Endodermal cell (in vitro differentiated cells): ENCODE measurements at regions not wholly inside any gene's neighbourhood (a gene's known extent, or its start where the extent isn't known, plus 50 kb on each side); places are given as distances from the start of the nearest gene placed in this dataset.

Experiments used
- DNase-seq: peaks from one replicate; pipeline ENCODE4 v3.0.0-alpha.2; 2017
- H3K27ac ChIP-seq: 2 replicates; pipeline ENCODE4 v1.5.1; 2013; ENCODE audit warnings: mild to moderate bottlenecking, low read depth, low read length, moderate library complexity
- H3K27me3 ChIP-seq: 2 replicates; pipeline ENCODE4 v1.6.1; 2013; ENCODE audit warnings: mild to moderate bottlenecking, low read length, moderate library complexity; ENCODE audit not compliant: insufficient read depth, control insufficient read depth, poor library complexity, severe bottlenecking
- H3K36me3 ChIP-seq: 2 replicates; pipeline ENCODE4 v1.7.0; 2013; ENCODE audit warnings: mild to moderate bottlenecking, low read length, moderate library complexity; ENCODE audit not compliant: control insufficient read depth, insufficient read depth
- H3K4me1 ChIP-seq: one replicate; pipeline ENCODE4 v1.7.0; 2013; ENCODE audit warnings: low read length; ENCODE audit not compliant: control insufficient read depth, insufficient read depth
- H3K4me3 ChIP-seq: 2 replicates; pipeline ENCODE4 v1.5.1; 2013; ENCODE audit warnings: mild to moderate bottlenecking, low read length, moderate library complexity
- H3K9ac ChIP-seq: 2 replicates; pipeline ENCODE4 v1.6.1; 2013; ENCODE audit warnings: mild to moderate bottlenecking, low read length, moderate library complexity; ENCODE audit not compliant: poor library complexity, severe bottlenecking; ENCODE audit errors: extremely low read depth
- H3K9me3 ChIP-seq: 2 replicates; pipeline ENCODE4 v1.6.1; 2013; ENCODE audit warnings: mild to moderate bottlenecking, low read length, moderate library complexity; ENCODE audit not compliant: control insufficient read depth
- H3K27ac Mint-ChIP-seq: 2 replicates; pipeline ENCODE4 v1.8.0; 2020; ENCODE audit warnings: mixed read lengths
- H3K27me3 Mint-ChIP-seq: 2 replicates; pipeline ENCODE4 v1.8.0; 2021; ENCODE audit warnings: mild to moderate bottlenecking, mixed read lengths; ENCODE audit not compliant: insufficient read depth
- H3K36me3 Mint-ChIP-seq: 2 replicates; pipeline ENCODE4 v1.8.0; 2020; ENCODE audit warnings: low read depth, mixed read lengths
- H3K4me1 Mint-ChIP-seq: 2 replicates; pipeline ENCODE4 v1.8.0; 2020; ENCODE audit warnings: mixed read lengths
- H3K4me3 Mint-ChIP-seq: 2 replicates; pipeline ENCODE4 v1.8.0; 2020; ENCODE audit warnings: mild to moderate bottlenecking, moderate library complexity, mixed read lengths
- H3K9me3 Mint-ChIP-seq: 2 replicates; pipeline ENCODE4 v1.8.0; 2020; ENCODE audit warnings: mild to moderate bottlenecking, mixed read lengths
- WGBS, 2 experiments: methylation state at CpG; one replicate each; pipeline versions ENCODE4 v1.1.5 to v1.1.7; 2013; ENCODE audit warnings: missing lambda C conversion rate in 2 of 2, mixed read lengths in 1 of 2; ENCODE audit not compliant: insufficient coverage in 1 of 2, insufficient read length in 1 of 2; 5-methylcytosine and 5-hydroxymethylcytosine counted together
- TF ChIP-seq, protein P1 (sequence below): fragments of 200-600 bp; sonication (generic); conservative IDR thresholded peaks from 2 replicates; pipeline ENCODE4 v1.5.0; 2021; ENCODE audit warnings: antibody characterized with exemption, mild to moderate bottlenecking

DNA sequence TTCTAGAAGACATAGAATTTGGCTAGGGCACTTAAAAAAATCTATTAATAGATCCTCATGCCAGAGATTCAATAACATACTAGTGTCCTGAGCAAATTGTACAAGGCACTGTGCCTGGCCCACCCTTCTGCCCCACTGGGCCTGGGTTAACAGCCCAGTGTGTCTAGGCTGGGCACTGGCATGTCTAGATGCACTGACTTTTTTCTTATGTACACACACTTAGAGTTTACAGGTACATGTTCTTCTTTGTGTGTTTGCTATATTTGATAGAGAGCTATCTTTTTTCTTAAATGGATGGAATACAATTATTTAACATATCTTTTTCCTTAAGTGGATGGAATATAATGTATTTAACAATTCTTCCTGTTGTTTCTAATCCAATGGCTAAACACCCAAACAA lies 241.5 kb downstream of the AUH start:
- DNase-seq, result no peak
- H3K36me3 Mint-ChIP-seq, result peaks cover 2% of the 10 kb centered on the region
- H3K4me1 Mint-ChIP-seq, result peaks cover 17% of the 10 kb centered on the region
- Histone ChIP-seq H3K27me3 (no peaks in the 10 kb centered on the region), H3K36me3 (no peaks in the 10 kb centered on the region), H3K9ac (no peak overlapping the region), H3K4me3 (no peak overlapping the region), H3K9me3 (peaks cover 5% of the 10 kb centered on the region), H3K27ac (no peak overlapping the region), H3K4me1 (no peaks in the 10 kb centered on the region)
- peaks cover 30% of the 10 kb centered on the region for H3K27me3 Mint-ChIP-seq
- H3K27ac Mint-ChIP-seq, result no peak overlapping the region
- H3K4me3 Mint-ChIP-seq, result no peak overlapping the region
- TF ChIP-seq, protein P1, sequence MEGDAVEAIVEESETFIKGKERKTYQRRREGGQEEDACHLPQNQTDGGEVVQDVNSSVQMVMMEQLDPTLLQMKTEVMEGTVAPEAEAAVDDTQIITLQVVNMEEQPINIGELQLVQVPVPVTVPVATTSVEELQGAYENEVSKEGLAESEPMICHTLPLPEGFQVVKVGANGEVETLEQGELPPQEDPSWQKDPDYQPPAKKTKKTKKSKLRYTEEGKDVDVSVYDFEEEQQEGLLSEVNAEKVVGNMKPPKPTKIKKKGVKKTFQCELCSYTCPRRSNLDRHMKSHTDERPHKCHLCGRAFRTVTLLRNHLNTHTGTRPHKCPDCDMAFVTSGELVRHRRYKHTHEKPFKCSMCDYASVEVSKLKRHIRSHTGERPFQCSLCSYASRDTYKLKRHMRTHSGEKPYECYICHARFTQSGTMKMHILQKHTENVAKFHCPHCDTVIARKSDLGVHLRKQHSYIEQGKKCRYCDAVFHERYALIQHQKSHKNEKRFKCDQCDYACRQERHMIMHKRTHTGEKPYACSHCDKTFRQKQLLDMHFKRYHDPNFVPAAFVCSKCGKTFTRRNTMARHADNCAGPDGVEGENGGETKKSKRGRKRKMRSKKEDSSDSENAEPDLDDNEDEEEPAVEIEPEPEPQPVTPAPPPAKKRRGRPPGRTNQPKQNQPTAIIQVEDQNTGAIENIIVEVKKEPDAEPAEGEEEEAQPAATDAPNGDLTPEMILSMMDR, result no peak
- H3K9me3 Mint-ChIP-seq, result peaks cover 34% of the 10 kb centered on the region

DNA sequence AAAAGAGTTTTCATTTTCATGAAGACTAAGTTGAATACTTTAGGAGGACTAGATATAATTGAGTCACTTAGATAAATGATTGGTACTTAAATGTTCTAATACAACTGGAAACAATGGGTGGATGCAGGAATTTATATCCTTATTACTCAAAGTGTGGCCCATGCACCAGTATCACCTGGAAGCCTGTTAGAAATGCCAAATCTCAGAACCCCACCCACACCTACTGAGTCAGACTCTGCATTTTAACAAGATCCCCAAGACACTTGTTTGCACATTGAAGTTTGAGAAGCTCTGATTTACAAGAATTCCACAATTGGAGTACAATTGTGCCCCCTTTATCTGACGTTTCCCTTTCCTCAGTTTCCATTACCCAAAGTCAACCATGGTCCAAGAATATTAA lies 239.0 kb downstream of the AUH start:
- Mint-ChIP-seq H3K9me3 (peaks cover 27% of the 10 kb centered on the region), H3K4me1 (peaks cover 17% of the 10 kb centered on the region), H3K36me3 (peaks cover 2% of the 10 kb centered on the region), H3K27me3 (peaks cover 17% of the 10 kb centered on the region), H3K4me3 (no peak overlapping the region), H3K27ac (no peak overlapping the region)
- Histone ChIP-seq H3K9ac (no peak overlapping the region), H3K36me3 (no peaks in the 10 kb centered on the region), H3K4me3 (no peak overlapping the region), H3K9me3 (peaks cover 5% of the 10 kb centered on the region), H3K27ac (no peak overlapping the region), H3K4me1 (no peaks in the 10 kb centered on the region), H3K27me3 (no peaks in the 10 kb centered on the region)
- DNase-seq, result no peak
- WGBS, 2 experiments, result 75% methylated on average over 1 of the region's 1 CpG; no CpG with 5 or more reads in 1 of the 2 experiments
- TF ChIP-seq, protein P1, result no peak

DNA sequence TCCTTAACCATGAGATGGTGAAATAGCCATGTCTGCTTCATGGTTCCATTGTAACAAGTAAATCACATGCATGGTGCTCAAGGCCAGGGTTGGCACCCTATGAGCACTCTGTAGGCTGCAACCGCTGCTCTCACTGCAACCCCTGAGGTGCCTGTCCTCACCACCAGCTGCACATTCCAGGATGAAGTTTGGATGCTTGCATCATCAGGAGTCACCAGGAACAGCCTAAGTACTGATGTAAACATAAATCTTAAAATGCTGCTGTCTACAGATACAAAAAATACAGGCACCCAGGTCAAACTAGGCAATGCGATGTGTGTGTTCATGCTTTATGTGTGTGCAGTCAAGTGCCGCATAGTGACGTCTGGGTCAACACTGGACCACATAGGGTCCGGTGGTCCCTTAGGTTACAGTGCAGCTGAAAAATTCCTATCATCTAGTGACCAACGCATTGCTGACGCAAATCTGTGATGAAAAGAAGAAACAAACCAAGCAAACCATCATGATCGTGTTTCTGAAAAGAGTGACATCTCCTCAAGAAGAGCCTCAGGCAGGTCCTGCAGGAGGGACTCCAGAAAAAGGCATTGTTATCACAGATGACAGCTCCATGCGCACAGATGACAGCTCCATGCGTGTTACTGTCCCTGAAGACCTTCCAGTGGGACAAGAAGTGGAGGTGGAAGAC lies 234.8 kb downstream of the AUH start:
- H3K4me3 ChIP-seq, result no peak overlapping the region
- WGBS, 2 experiments, result 90 to 96% methylated on average over 9 to 10 of the region's 10 CpGs
- H3K36me3 ChIP-seq, result no peaks in the 10 kb centered on the region
- Mint-ChIP-seq H3K4me1 (no peaks in the 10 kb centered on the region), H3K27ac (no peak overlapping the region), H3K4me3 (no peak overlapping the region), H3K36me3 (peaks cover 2% of the 10 kb centered on the region), H3K9me3 (peaks cover 20% of the 10 kb centered on the region), H3K27me3 (no peaks in the 10 kb centered on the region)
- no peak overlapping the region for H3K9ac ChIP-seq
- no peaks in the 10 kb centered on the region for H3K4me1 ChIP-seq
- TF ChIP-seq, protein P1, result no peak
- H3K27me3 ChIP-seq, result no peaks in the 10 kb centered on the region
- peaks cover 2% of the 10 kb centered on the region for H3K9me3 ChIP-seq
- DNase-seq, result no peak
- no peak overlapping the region for H3K27ac ChIP-seq
